ENCODE measurements at regions not wholly inside any gene's neighbourhood (a gene's known extent, or its start where the extent isn't known, plus 50 kb on each side); places are given as distances from the start of the nearest gene placed in this dataset.

DNA sequence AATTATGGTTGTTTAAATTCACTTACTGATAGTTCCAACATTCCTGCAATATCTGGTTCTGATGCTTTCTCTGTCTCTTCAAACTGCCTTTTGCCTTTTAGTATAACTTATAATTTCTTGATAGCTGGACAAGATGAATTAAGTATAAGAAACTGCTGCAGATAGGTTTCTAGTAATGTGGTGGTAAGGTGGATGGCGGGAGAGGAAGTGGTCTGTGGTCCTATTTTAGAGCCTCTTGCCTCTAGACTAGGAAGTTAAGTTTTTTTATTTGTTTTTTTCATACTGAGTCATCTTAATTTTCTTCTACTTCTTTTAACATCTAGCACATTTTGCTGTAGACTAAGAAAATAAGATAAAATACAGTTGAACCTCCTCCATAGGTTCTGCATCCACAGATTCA is 310.0 kb downstream of the SLITRK2 start:
- DNase-seq (ENCODE audit: low spot score), result no peak
- Histone ChIP-seq H3K4me1 (no peaks in the 10 kb centered on the region), H3K4me3 (no peak overlapping the region), H3K27me3 (no peaks in the 10 kb centered on the region), H3K9me3 (no peaks in the 10 kb centered on the region), H3K27ac (no peak overlapping the region), H3K36me3 (no peaks in the 10 kb centered on the region)
- no peak for TF ChIP-seq CTCF (IDR thresholded peaks at IDR 0.05)

- H3K4me3 ChIP-seq, result no peak overlapping the region
- no peaks in the 10 kb centered on the region for H3K4me1 ChIP-seq
- no peaks in the 10 kb centered on the region for H3K27me3 ChIP-seq
- H3K9me3 ChIP-seq, result no peaks in the 10 kb centered on the region
- no peak overlapping the region for H3K27ac ChIP-seq
- no peak for TF ChIP-seq CTCF (IDR thresholded peaks at IDR 0.05)
- no peak for DNase-seq (ENCODE audit: low spot score)
- H3K36me3 ChIP-seq, result no peaks in the 10 kb centered on the region
Observed at GRCh38 chrX:146141221-146141620, 323.6 kb downstream of the SLITRK2 start.

DNA sequence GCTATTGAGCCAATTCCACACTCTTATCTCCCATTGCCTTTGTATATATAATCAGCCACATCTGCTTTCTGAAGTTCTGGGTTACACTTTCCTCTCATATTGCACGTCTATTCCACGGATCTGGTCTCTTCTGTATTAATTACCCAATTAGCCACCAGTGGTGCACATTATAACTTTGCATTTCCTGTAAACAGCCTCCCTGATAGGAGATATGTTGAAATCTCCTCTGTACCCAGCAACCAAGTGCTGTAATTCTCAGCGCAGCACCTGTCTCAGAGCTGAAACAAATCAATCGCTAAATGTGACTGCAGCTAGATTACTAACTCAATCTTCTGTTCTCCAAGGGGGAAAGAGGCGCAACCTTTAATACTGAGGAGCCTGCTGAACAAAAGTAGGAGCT is 326.4 kb downstream of the SLITRK2 start:
- TF ChIP-seq CTCF (IDR thresholded peaks at IDR 0.05), result no peak
- Histone ChIP-seq H3K4me1 (no peaks in the 10 kb centered on the region), H3K36me3 (no peaks in the 10 kb centered on the region), H3K27ac (no peak overlapping the region), H3K9me3 (no peaks in the 10 kb centered on the region), H3K4me3 (no peak overlapping the region), H3K27me3 (no peaks in the 10 kb centered on the region)
- DNase-seq (ENCODE audit: low spot score), result no peak

DNA sequence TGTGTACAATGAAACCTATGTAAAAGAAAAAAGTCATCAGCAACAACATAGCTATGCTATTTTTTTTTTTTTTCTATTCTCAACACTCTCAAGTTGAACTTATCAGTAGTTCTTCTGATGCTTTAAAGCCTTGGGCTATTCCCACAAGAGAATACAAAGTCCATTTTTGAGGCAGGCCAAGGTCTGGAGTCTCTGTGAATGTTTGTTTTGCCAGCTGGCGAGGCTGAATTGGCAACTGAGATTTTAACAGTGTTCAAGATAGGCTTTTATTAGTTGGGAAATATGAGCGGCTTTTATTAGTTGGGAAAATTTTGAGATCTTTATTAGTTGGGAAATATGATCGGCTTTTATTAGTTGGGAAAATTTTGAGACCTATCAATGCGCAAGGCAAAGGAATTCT is 336.6 kb downstream of the SLITRK2 start:
- H3K27me3 ChIP-seq, result no peaks in the 10 kb centered on the region
- no peak overlapping the region for H3K27ac ChIP-seq
- no peaks in the 10 kb centered on the region for H3K36me3 ChIP-seq
- DNase-seq (ENCODE audit: low spot score), result no peak
- H3K4me1 ChIP-seq, result no peaks in the 10 kb centered on the region
- H3K9me3 ChIP-seq, result no peaks in the 10 kb centered on the region
- H3K4me3 ChIP-seq, result no peak overlapping the region
- TF ChIP-seq CTCF (IDR thresholded peaks at IDR 0.05), result no peak

- Histone ChIP-seq H3K36me3 (no peaks in the 10 kb centered on the region), H3K9me3 (no peaks in the 10 kb centered on the region), H3K27ac (no peak overlapping the region), H3K4me3 (no peak overlapping the region), H3K27me3 (no peaks in the 10 kb centered on the region), H3K4me1 (no peaks in the 10 kb centered on the region)
- no peak for DNase-seq (ENCODE audit: low spot score)
- no peak for TF ChIP-seq CTCF (IDR thresholded peaks at IDR 0.05)
Observed at GRCh38 chrX:146160443-146161203, 343.0 kb downstream of the SLITRK2 start.

DNA sequence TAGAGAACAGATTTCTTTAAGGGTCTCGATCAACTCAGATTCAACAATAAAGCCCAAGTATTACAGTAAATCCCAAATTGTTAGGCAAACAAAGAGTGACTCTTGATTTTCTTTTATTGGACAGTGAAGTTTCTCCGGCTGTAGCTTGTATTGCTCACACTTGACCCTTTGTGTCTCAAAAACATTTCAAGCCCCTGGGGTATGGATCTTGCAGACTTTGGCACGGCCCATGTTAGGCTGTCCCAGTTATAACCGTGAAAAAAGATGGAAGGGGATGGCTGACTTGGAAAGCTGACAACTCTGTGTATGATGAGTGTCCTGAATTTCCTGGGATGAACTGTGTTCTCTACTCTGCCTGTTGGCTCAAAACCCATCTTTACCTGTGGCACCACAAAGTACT is 356.1 kb downstream of the SLITRK2 start:
- no peaks in the 10 kb centered on the region for H3K9me3 ChIP-seq
- no peak overlapping the region for H3K27ac ChIP-seq
- no peak overlapping the region for H3K4me3 ChIP-seq
- no peak for TF ChIP-seq CTCF (IDR thresholded peaks at IDR 0.05)
- DNase-seq (ENCODE audit: low spot score), result no peak
- H3K27me3 ChIP-seq, result no peaks in the 10 kb centered on the region
- H3K4me1 ChIP-seq, result no peaks in the 10 kb centered on the region
- no peaks in the 10 kb centered on the region for H3K36me3 ChIP-seq
